ENCODE measurements at regions not wholly inside any gene's neighbourhood (a gene's known extent, or its start where the extent isn't known, plus 50 kb on each side); places are given as distances from the start of the nearest gene placed in this dataset.
"Not testable (repeated sequence)": the region's sequence is repeated elsewhere in the genome, so short reads cannot be mapped to it uniquely, and the experiment has no call there.

DNA sequence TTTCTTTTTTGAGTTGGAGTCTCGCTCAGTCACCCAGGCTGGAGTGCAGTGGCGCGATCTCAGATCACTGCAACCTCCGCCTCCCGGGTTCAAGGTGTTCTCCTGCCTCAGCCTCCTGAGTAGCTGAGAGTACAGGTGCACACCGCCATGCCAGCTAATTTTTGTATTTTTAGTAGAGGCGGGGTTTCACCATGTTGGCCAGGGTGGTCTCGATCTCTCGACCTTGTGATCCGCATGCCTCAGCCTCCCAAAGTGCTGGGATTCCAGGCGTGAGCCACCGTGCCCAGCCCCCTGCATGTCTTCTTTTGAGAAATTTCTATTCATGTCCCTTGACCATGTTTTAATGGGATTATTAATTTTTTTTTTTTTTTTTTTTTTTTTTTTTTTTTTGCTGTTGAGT lies 430.5 kb upstream of the DDX18 start:
- TF ChIP-seq, protein P1, sequence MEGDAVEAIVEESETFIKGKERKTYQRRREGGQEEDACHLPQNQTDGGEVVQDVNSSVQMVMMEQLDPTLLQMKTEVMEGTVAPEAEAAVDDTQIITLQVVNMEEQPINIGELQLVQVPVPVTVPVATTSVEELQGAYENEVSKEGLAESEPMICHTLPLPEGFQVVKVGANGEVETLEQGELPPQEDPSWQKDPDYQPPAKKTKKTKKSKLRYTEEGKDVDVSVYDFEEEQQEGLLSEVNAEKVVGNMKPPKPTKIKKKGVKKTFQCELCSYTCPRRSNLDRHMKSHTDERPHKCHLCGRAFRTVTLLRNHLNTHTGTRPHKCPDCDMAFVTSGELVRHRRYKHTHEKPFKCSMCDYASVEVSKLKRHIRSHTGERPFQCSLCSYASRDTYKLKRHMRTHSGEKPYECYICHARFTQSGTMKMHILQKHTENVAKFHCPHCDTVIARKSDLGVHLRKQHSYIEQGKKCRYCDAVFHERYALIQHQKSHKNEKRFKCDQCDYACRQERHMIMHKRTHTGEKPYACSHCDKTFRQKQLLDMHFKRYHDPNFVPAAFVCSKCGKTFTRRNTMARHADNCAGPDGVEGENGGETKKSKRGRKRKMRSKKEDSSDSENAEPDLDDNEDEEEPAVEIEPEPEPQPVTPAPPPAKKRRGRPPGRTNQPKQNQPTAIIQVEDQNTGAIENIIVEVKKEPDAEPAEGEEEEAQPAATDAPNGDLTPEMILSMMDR (conservative IDR thresholded peaks at IDR 0.05): not testable (repeated sequence)
- TF ChIP-seq ZFX (IDR thresholded peaks at IDR 0.05): not testable (repeated sequence)

Data from C4-2B (cell line).